ENCODE measurements at regions not wholly inside any gene's neighbourhood (a gene's known extent, or its start where the extent isn't known, plus 50 kb on each side); places are given as distances from the start of the nearest gene placed in this dataset.

- H3K27ac ChIP-seq = no peak overlapping the region
- DNase-seq (ENCODE audit: low spot score) = no peak
- POLR2A ChIA-PET (ENCODE audit: low non-redundant PET) = no interaction called here
- CTCF ChIA-PET = no interaction called here
- no peak for TF ChIP-seq CTCF (conservative IDR thresholded peaks at IDR 0.05; ENCODE audit: low read depth)
These were observed 376.6 kb upstream of the TSHZ2 start for GRCh38 chr20:52595518-52595917.

- CTCF ChIA-PET = no interaction called here
- no peak for TF ChIP-seq CTCF (conservative IDR thresholded peaks at IDR 0.05; ENCODE audit: low read depth)
- no peak overlapping the region for H3K27ac ChIP-seq
- POLR2A ChIA-PET (ENCODE audit: low non-redundant PET) = no interaction called here
- peak; percentile 15 for DNase-seq (ENCODE audit: low spot score)
These were observed 378.5 kb upstream of the TSHZ2 start for GRCh38 chr20:52593654-52594053.

- no peak for TF ChIP-seq CTCF (conservative IDR thresholded peaks at IDR 0.05; ENCODE audit: low read depth)
- POLR2A ChIA-PET (ENCODE audit: low non-redundant PET) = no interaction called here
These were observed 379.6 kb upstream of the TSHZ2 start for GRCh38 chr20:52592567-52592966.

GRCh38 chr20:52590100-52590499, 382.1 kb upstream of the TSHZ2 start:
- ChIA-PET CTCF (interaction anchor here (0.7 kb wide), 1 partner anchor 692 kb away, joined by 3 read pairs; no protein-coding TSS in a partner anchor), POLR2A (ENCODE audit: low non-redundant PET) (no interaction called here)
- no peak overlapping the region for H3K27ac ChIP-seq
- TF ChIP-seq CTCF (conservative IDR thresholded peaks at IDR 0.05; ENCODE audit: low read depth) = no peak
- DNase-seq (ENCODE audit: low spot score) = no peak

More at GRCh38 chr20:52592567-52592966, 379.6 kb upstream of the TSHZ2 start:
- DNase-seq (ENCODE audit: low spot score) = no peak
- CTCF ChIA-PET = no interaction called here
- no peak overlapping the region for H3K27ac ChIP-seq

GRCh38 chr20:52589251-52589812, 382.8 kb upstream of the TSHZ2 start:
- ChIA-PET CTCF (interaction anchor here (0.7 to 1.1 kb wide), 3 partner anchors 96 to 693 kb away, joined by 3 read pairs; no protein-coding TSS in a partner anchor), POLR2A (ENCODE audit: low non-redundant PET) (no interaction called here)
- TF ChIP-seq CTCF (conservative IDR thresholded peaks at IDR 0.05; ENCODE audit: low read depth) = no peak
- DNase-seq (ENCODE audit: low spot score) = no peak
- H3K27ac ChIP-seq = no peak overlapping the region

GRCh38 chr20:52586660-52587059, 385.5 kb upstream of the TSHZ2 start:
- no peak for TF ChIP-seq CTCF (conservative IDR thresholded peaks at IDR 0.05; ENCODE audit: low read depth)
- DNase-seq (ENCODE audit: low spot score) = no peak
- ChIA-PET POLR2A (ENCODE audit: low non-redundant PET) (no interaction called here), CTCF (interaction anchor here (0.6 to 0.8 kb wide), 3 partner anchors 15 to 1973 kb away, joined by 3 to 4 read pairs (median 3); no protein-coding TSS in a partner anchor)
- no peak overlapping the region for H3K27ac ChIP-seq

All from RWPE1 (cell line).